CD8-positive, alpha-beta memory T cell (primary cell): ENCODE measurements at regions not wholly inside any gene's neighbourhood (a gene's known extent, or its start where the extent isn't known, plus 50 kb on each side); places are given as distances from the start of the nearest gene placed in this dataset.

Experiments used
- CTCF ChIA-PET: fragments of 350-600 bp; sonication (Branson Sonifier 250); formaldehyde crosslinking; loops from one replicate; lab custom pipeline; 2021; ENCODE audit warnings: antibody characterized with exemption; lab: Charles Lee
- POLR2A ChIA-PET: fragments of 350-600 bp; sonication (Branson Sonifier 250); formaldehyde crosslinking; loops from one replicate; lab custom pipeline; 2021; ENCODE audit warnings: antibody characterized with exemption; lab: Charles Lee
- DNase-seq, 5 donors: peaks; one replicate each; pipeline versions ENCODE4 v3.0.0 to v3.0.0-alpha.2; 2020 to 2022; ENCODE audit warnings: mixed read lengths in 1 of 5
- H3K27ac ChIP-seq: one replicate; pipeline ENCODE4 v1.7.0; 2013; ENCODE audit warnings: low read depth, mild to moderate bottlenecking, low read length, moderate library complexity
- H3K27me3 ChIP-seq: 2 replicates; pipeline ENCODE4 v1.7.0; 2013; ENCODE audit warnings: low read length, mild to moderate bottlenecking; ENCODE audit not compliant: insufficient read depth, poor library complexity, severe bottlenecking
- H3K36me3 ChIP-seq: 2 replicates; pipeline ENCODE4 v1.7.0; 2013; ENCODE audit warnings: mild to moderate bottlenecking, low read length, moderate library complexity; ENCODE audit not compliant: insufficient read depth
- H3K4me1 ChIP-seq: 2 replicates; pipeline ENCODE4 v1.7.0; 2013; ENCODE audit warnings: mild to moderate bottlenecking, low read length, moderate library complexity; ENCODE audit not compliant: insufficient read depth
- H3K4me3 ChIP-seq: 2 replicates; pipeline ENCODE4 v1.7.0; 2013; ENCODE audit warnings: mild to moderate bottlenecking, low read length
- H3K9me3 ChIP-seq: 2 replicates; pipeline ENCODE4 v1.7.0; 2013; ENCODE audit warnings: mild to moderate bottlenecking, low read length
- H3K27ac Mint-ChIP-seq, 8 donors: one replicate each; pipeline ENCODE4 v1.8.0; 2020 to 2021; ENCODE audit warnings: mixed read lengths in 8 of 8, mild to moderate bottlenecking in 6 of 8, inconsistent platforms in 3 of 8, moderate library complexity in 3 of 8
- H3K27me3 Mint-ChIP-seq, 2 donors: one replicate each; pipeline ENCODE4 v1.8.0; 2020 to 2021; ENCODE audit warnings: mixed read lengths in 2 of 2, mild to moderate bottlenecking in 1 of 2, moderate library complexity in 1 of 2
- H3K36me3 Mint-ChIP-seq, 3 donors: one replicate each; pipeline ENCODE4 v1.8.0; 2020 to 2021; ENCODE audit warnings: mixed read lengths in 3 of 3, inconsistent platforms in 1 of 3, mild to moderate bottlenecking in 1 of 3
- H3K4me1 Mint-ChIP-seq, 3 donors: one replicate each; pipeline ENCODE4 v1.8.0; 2020 to 2021; ENCODE audit warnings: mixed read lengths in 3 of 3, inconsistent platforms in 1 of 3, mild to moderate bottlenecking in 1 of 3
- H3K4me3 Mint-ChIP-seq, 7 donors: one replicate each; pipeline ENCODE4 v1.8.0; 2020 to 2021; ENCODE audit warnings: mixed read lengths in 7 of 7, mild to moderate bottlenecking in 6 of 7, moderate library complexity in 4 of 7, inconsistent platforms in 2 of 7
- H3K9me3 Mint-ChIP-seq, 5 donors: one replicate each; pipeline ENCODE4 v1.8.0; 2020 to 2022; ENCODE audit warnings: mixed read lengths in 5 of 5, mild to moderate bottlenecking in 3 of 5, moderate library complexity in 2 of 5, inconsistent platforms in 1 of 5

- Mint-ChIP-seq H3K36me3 (peaks cover 0 to under 1% (median 0%) of the 10 kb centered on the region in 3 donors), H3K9me3 (no peaks in the 10 kb centered on the region), H3K4me1 (peaks cover 9 to 20% (median 16%) of the 10 kb centered on the region in 3 donors), H3K27me3 (peaks cover 6 to 7% of the 10 kb centered on the region in 2 donors), H3K4me3 (peak overlapping the region; percentile 45 to 76 (median 59)), H3K27ac (peak overlapping the region in 7 of 8 donors; percentile 30 to 84 (median 71))
- ChIA-PET POLR2A (no interaction called here), CTCF (interaction anchor here (0.7 kb wide), 1 partner anchor 605 kb away, joined by 3 read pairs; no protein-coding TSS in a partner anchor)
- no peak overlapping the region for H3K27ac ChIP-seq
- no peaks in the 10 kb centered on the region for H3K9me3 ChIP-seq
- no peak overlapping the region for H3K4me3 ChIP-seq
- no peaks in the 10 kb centered on the region for H3K4me1 ChIP-seq
- no peaks in the 10 kb centered on the region for H3K27me3 ChIP-seq
- no peaks in the 10 kb centered on the region for H3K36me3 ChIP-seq
- DNase-seq = peak in 4 of 5 donors; percentile 11 to 67 (median 48)
Measured at GRCh38 chr14:21965042-21965441, 291.4 kb upstream of the OR4E1 start.

GRCh38 chr14:21964180-21964579, 290.6 kb upstream of the OR4E1 start:
- Mint-ChIP-seq H3K4me1 (peaks cover 7 to 16% (median 11%) of the 10 kb centered on the region in 3 donors), H3K27me3 (peaks cover 7 to 11% of the 10 kb centered on the region in 2 donors), H3K36me3 (no peaks in the 10 kb centered on the region), H3K4me3 (peak overlapping the region in 1 of 7 donors; percentile 49), H3K27ac (peak overlapping the region in 1 of 8 donors; percentile 1), H3K9me3 (no peaks in the 10 kb centered on the region)
- Histone ChIP-seq H3K36me3 (no peaks in the 10 kb centered on the region), H3K4me3 (no peak overlapping the region), H3K27ac (no peak overlapping the region), H3K9me3 (no peaks in the 10 kb centered on the region), H3K27me3 (no peaks in the 10 kb centered on the region), H3K4me1 (no peaks in the 10 kb centered on the region)
- peak in 1 of 5 donors; percentile 18 for DNase-seq
- CTCF ChIA-PET = interaction anchor here (0.9 to 1.6 kb wide), 2 partner anchors 18 to 592 kb away, joined by 5 to 6 read pairs; no protein-coding TSS in a partner anchor
- POLR2A ChIA-PET = no interaction called here

- Histone ChIP-seq H3K36me3 (no peaks in the 10 kb centered on the region), H3K4me3 (no peak overlapping the region), H3K9me3 (no peaks in the 10 kb centered on the region), H3K27me3 (no peaks in the 10 kb centered on the region), H3K27ac (no peak overlapping the region), H3K4me1 (no peaks in the 10 kb centered on the region)
- Mint-ChIP-seq H3K27me3 (peaks cover 3 to 11% of the 10 kb centered on the region in 2 donors), H3K4me1 (peaks cover 7 to 16% (median 11%) of the 10 kb centered on the region in 3 donors), H3K27ac (no peak overlapping the region), H3K9me3 (peaks cover 0 to 3% (median 0%) of the 10 kb centered on the region in 5 donors), H3K4me3 (no peak overlapping the region), H3K36me3 (no peaks in the 10 kb centered on the region)
- DNase-seq = no peak
- ChIA-PET CTCF (no interaction called here), POLR2A (no interaction called here)
Measured at GRCh38 chr14:21960636-21961035, 287.0 kb upstream of the OR4E1 start.

- POLR2A ChIA-PET = no interaction called here
Measured at GRCh38 chr14:21941885-21942284, 268.3 kb upstream of the OR4E1 start.

GRCh38 chr14:21940887-21941856, 267.6 kb upstream of the OR4E1 start:
- Histone ChIP-seq H3K4me3 (peak overlapping the region; percentile 37), H3K36me3 (no peaks in the 10 kb centered on the region), H3K9me3 (no peaks in the 10 kb centered on the region), H3K27ac (no peak overlapping the region), H3K4me1 (peaks cover 6% of the 10 kb centered on the region), H3K27me3 (no peaks in the 10 kb centered on the region)
- no peaks in the 10 kb centered on the region for H3K9me3 Mint-ChIP-seq
- no peaks in the 10 kb centered on the region for H3K36me3 Mint-ChIP-seq
- H3K27me3 Mint-ChIP-seq = peaks cover 16 to 21% of the 10 kb centered on the region in 2 donors
- peak in 3 of 5 donors; percentile 1 to 47 (median 20) for DNase-seq
- peaks cover 6 to 23% (median 9%) of the 10 kb centered on the region in 3 donors for H3K4me1 Mint-ChIP-seq
- CTCF ChIA-PET = interaction anchor here (1.3 kb wide), 1 partner anchor 27 kb away, joined by 4 read pairs; no protein-coding TSS in a partner anchor
- H3K4me3 Mint-ChIP-seq = peak overlapping the region; percentile 56 to 79 (median 66)
- POLR2A ChIA-PET = no interaction called here
- H3K27ac Mint-ChIP-seq = peak overlapping the region in 7 of 8 donors; percentile 50 to 92 (median 75)

More at GRCh38 chr14:21941885-21942284, 268.3 kb upstream of the OR4E1 start:
- no peak for DNase-seq
- H3K9me3 Mint-ChIP-seq = no peaks in the 10 kb centered on the region
- Histone ChIP-seq H3K36me3 (no peaks in the 10 kb centered on the region), H3K4me1 (peaks cover 6% of the 10 kb centered on the region), H3K9me3 (no peaks in the 10 kb centered on the region), H3K27ac (no peak overlapping the region), H3K4me3 (no peak overlapping the region), H3K27me3 (no peaks in the 10 kb centered on the region)
- peaks cover 16 to 22% of the 10 kb centered on the region in 2 donors for H3K27me3 Mint-ChIP-seq
- H3K27ac Mint-ChIP-seq = peak overlapping the region in 6 of 8 donors; percentile 3 to 92 (median 52)
- H3K36me3 Mint-ChIP-seq = no peaks in the 10 kb centered on the region
- CTCF ChIA-PET = interaction anchor here (1.3 kb wide), 1 partner anchor 28 kb away, joined by 4 read pairs; no protein-coding TSS in a partner anchor
- peak overlapping the region in 2 of 7 donors; percentile 29 to 78 for H3K4me3 Mint-ChIP-seq
- H3K4me1 Mint-ChIP-seq = peaks cover 6 to 23% (median 9%) of the 10 kb centered on the region in 3 donors

GRCh38 chr14:21939836-21940235, 266.2 kb upstream of the OR4E1 start:
- no peak overlapping the region for H3K27ac ChIP-seq
- H3K4me3 Mint-ChIP-seq = no peak overlapping the region
- H3K4me3 ChIP-seq = no peak overlapping the region
- H3K36me3 ChIP-seq = no peaks in the 10 kb centered on the region
- ChIA-PET CTCF (interaction anchor here (1.3 to 1.7 kb wide), 2 partner anchors 26 to 59 kb away, joined by 3 to 5 read pairs; no protein-coding TSS in a partner anchor), POLR2A (no interaction called here)
- DNase-seq = no peak
- H3K9me3 Mint-ChIP-seq = no peaks in the 10 kb centered on the region
- H3K36me3 Mint-ChIP-seq = no peaks in the 10 kb centered on the region
- H3K9me3 ChIP-seq = no peaks in the 10 kb centered on the region
- no peaks in the 10 kb centered on the region for H3K27me3 ChIP-seq
- H3K27me3 Mint-ChIP-seq = peaks cover 12 to 13% of the 10 kb centered on the region in 2 donors
- peaks cover 6 to 23% (median 9%) of the 10 kb centered on the region in 3 donors for H3K4me1 Mint-ChIP-seq
- H3K4me1 ChIP-seq = peaks cover 6% of the 10 kb centered on the region
- no peak overlapping the region for H3K27ac Mint-ChIP-seq

GRCh38 chr14:21937996-21938395, 264.4 kb upstream of the OR4E1 start:
- peaks cover 6% of the 10 kb centered on the region for H3K4me1 ChIP-seq
- no peak for DNase-seq
- Mint-ChIP-seq H3K27ac (no peak overlapping the region), H3K4me1 (peaks cover 6 to 23% (median 9%) of the 10 kb centered on the region in 3 donors), H3K27me3 (peaks cover 7 to 8% of the 10 kb centered on the region in 2 donors), H3K9me3 (no peaks in the 10 kb centered on the region), H3K36me3 (no peaks in the 10 kb centered on the region), H3K4me3 (no peak overlapping the region)
- H3K27me3 ChIP-seq = no peaks in the 10 kb centered on the region
- no peak overlapping the region for H3K4me3 ChIP-seq
- no peaks in the 10 kb centered on the region for H3K36me3 ChIP-seq
- H3K27ac ChIP-seq = no peak overlapping the region
- CTCF ChIA-PET = no interaction called here
- POLR2A ChIA-PET = no interaction called here
- H3K9me3 ChIP-seq = no peaks in the 10 kb centered on the region
